ENCODE measurements at regions not wholly inside any gene's neighbourhood (a gene's known extent, or its start where the extent isn't known, plus 50 kb on each side); places are given as distances from the start of the nearest gene placed in this dataset.

DNA sequence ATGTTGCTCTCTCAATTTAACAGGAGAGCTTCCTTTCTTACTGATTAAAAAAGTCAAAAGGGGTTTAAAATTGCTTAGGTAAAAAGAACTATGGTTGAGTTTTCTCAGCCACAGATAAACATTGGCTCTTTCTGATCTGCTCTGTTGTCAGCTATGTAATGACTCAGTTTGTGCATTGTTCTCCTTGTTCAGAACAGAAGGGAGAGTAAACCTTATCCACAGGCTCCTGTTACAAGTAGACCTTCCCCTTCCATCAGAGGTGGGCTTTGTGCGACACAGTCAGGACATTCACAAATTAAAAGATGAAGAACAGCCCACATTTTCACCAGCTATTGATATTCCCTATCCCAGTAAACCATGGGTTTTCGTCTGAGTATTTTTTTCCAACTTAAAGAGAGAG is 236.3 kb upstream of the SEMA6A start:
- ChIA-PET POLR2A (no interaction called here), CTCF (no interaction called here)
- no peak overlapping the region for H3K27ac Mint-ChIP-seq
- H3K9me3 Mint-ChIP-seq: no peaks in the 10 kb centered on the region
- intact Hi-C loops (cut with micrococcal nuclease): no loop called here
- no peaks in the 10 kb centered on the region for H3K27me3 Mint-ChIP-seq
- TF ChIP-seq, protein P1, sequence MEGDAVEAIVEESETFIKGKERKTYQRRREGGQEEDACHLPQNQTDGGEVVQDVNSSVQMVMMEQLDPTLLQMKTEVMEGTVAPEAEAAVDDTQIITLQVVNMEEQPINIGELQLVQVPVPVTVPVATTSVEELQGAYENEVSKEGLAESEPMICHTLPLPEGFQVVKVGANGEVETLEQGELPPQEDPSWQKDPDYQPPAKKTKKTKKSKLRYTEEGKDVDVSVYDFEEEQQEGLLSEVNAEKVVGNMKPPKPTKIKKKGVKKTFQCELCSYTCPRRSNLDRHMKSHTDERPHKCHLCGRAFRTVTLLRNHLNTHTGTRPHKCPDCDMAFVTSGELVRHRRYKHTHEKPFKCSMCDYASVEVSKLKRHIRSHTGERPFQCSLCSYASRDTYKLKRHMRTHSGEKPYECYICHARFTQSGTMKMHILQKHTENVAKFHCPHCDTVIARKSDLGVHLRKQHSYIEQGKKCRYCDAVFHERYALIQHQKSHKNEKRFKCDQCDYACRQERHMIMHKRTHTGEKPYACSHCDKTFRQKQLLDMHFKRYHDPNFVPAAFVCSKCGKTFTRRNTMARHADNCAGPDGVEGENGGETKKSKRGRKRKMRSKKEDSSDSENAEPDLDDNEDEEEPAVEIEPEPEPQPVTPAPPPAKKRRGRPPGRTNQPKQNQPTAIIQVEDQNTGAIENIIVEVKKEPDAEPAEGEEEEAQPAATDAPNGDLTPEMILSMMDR (IDR thresholded peaks at IDR 0.05): no peak
- H3K4me3 Mint-ChIP-seq: no peak overlapping the region
- DNase-seq (no peak), ATAC-seq (no peak)
- no peaks in the 10 kb centered on the region for H3K36me3 Mint-ChIP-seq (ENCODE audit: low read depth)
- no peaks in the 10 kb centered on the region for H3K4me1 Mint-ChIP-seq (ENCODE audit: low read depth)

DNA sequence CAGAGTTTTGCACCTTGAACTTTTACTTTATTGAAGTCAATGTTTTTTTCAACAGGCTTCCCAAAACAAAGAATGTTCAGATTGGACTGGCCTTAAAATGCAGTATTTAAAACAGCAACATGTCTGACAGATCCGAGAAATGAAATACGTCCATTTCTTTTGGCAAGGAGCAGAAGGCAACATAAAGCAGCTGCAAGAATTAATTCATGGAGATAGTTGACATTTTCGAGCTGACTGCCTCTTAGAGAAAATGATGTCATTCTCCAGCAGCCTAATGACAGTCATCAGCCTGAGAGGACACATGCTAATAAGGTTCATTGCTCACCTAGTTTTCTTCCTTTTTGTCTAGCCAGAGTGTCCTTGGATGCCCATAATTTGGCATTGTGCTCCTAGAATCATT is 232.2 kb upstream of the SEMA6A start:
- TF ChIP-seq, protein P1 (IDR thresholded peaks at IDR 0.05): no peak

DNA sequence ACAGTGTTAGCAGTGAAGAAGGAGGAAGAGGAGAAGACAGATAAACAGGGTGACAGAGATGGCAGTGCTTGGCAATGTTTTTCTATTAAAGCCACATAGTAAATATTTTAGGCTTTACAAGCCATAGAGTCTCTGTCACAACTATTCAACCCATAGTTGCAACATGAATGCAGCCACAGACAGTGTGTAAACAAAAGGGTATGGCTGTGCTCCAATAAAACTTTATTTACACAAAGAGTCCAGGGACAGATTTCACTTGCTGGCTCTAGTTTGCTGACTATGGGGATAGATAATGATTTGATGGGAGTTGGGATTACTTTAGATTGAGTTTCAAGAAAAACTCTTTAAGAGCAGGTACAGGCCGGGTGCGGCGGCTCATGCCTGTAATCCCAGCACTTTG is 224.8 kb upstream of the SEMA6A start:
- DNase-seq (no peak), ATAC-seq (no peak)
- Mint-ChIP-seq H3K27ac (no peak overlapping the region), H3K9me3 (no peaks in the 10 kb centered on the region), H3K4me1 (ENCODE audit: low read depth) (no peaks in the 10 kb centered on the region), H3K36me3 (ENCODE audit: low read depth) (no peaks in the 10 kb centered on the region), H3K27me3 (no peaks in the 10 kb centered on the region), H3K4me3 (no peak overlapping the region)
- ChIA-PET CTCF (no interaction called here), POLR2A (no interaction called here)
- intact Hi-C loops (cut with micrococcal nuclease): no loop called here
- TF ChIP-seq, protein P1 (IDR thresholded peaks at IDR 0.05): no peak

More for the DNA sequence above, 232.2 kb upstream of the SEMA6A start:
- Mint-ChIP-seq H3K27ac (no peak overlapping the region), H3K27me3 (no peaks in the 10 kb centered on the region), H3K4me1 (ENCODE audit: low read depth) (no peaks in the 10 kb centered on the region), H3K4me3 (no peak overlapping the region), H3K9me3 (no peaks in the 10 kb centered on the region), H3K36me3 (ENCODE audit: low read depth) (no peaks in the 10 kb centered on the region)
- DNase-seq: no peak
- ChIA-PET POLR2A (no interaction called here), CTCF (no interaction called here)
- no peak for ATAC-seq
- intact Hi-C loops (cut with micrococcal nuclease): no loop called here

- intact Hi-C loops (cut with micrococcal nuclease): no loop called here
- CTCF ChIA-PET: no interaction called here
- ATAC-seq (no peak), DNase-seq (no peak)
- Mint-ChIP-seq H3K4me3 (no peak overlapping the region), H3K27me3 (no peaks in the 10 kb centered on the region), H3K27ac (no peak overlapping the region), H3K36me3 (ENCODE audit: low read depth) (no peaks in the 10 kb centered on the region), H3K4me1 (ENCODE audit: low read depth) (no peaks in the 10 kb centered on the region), H3K9me3 (no peaks in the 10 kb centered on the region)
- POLR2A ChIA-PET: no interaction called here
- TF ChIP-seq, protein P1 (IDR thresholded peaks at IDR 0.05): no peak
These were observed 220.6 kb upstream of the SEMA6A start for GRCh38 chr5:116795189-116795588.

GRCh38 chr5:116789522-116789921 is 214.9 kb upstream of the SEMA6A start:
- Mint-ChIP-seq H3K27me3 (no peaks in the 10 kb centered on the region), H3K36me3 (ENCODE audit: low read depth) (no peaks in the 10 kb centered on the region), H3K27ac (no peak overlapping the region), H3K9me3 (no peaks in the 10 kb centered on the region), H3K4me3 (no peak overlapping the region), H3K4me1 (ENCODE audit: low read depth) (no peaks in the 10 kb centered on the region)
- ChIA-PET CTCF (no interaction called here), POLR2A (no interaction called here)
- TF ChIP-seq, protein P1 (IDR thresholded peaks at IDR 0.05): no peak
- ATAC-seq (no peak), DNase-seq (no peak)
- intact Hi-C loops (cut with micrococcal nuclease): no loop called here
